Brain microvascular endothelial cell (primary cell): ENCODE measurements at regions not wholly inside any gene's neighbourhood (a gene's known extent, or its start where the extent isn't known, plus 50 kb on each side); places are given as distances from the start of the nearest gene placed in this dataset.

Source experiments
- DNase-seq: peaks from one replicate; pipeline ENCODE4 v3.0.0-alpha.2; 2020
- H3K27ac ChIP-seq: fragments of 250-450 bp; sonication (Bioruptor Pico); 2 replicates; pipeline ENCODE4 v1.5.1; 2020; ENCODE audit warnings: mild to moderate bottlenecking, moderate library complexity
- H3K27me3 ChIP-seq: fragments of 250-450 bp; sonication (Bioruptor Pico); replicated peaks from 2 replicates; pipeline ENCODE4 v1.5.1; 2020; ENCODE audit warnings: mild to moderate bottlenecking
- H3K36me3 ChIP-seq: fragments of 250-450 bp; sonication (Bioruptor Pico); replicated peaks from 2 replicates; pipeline ENCODE4 v1.5.1; 2020; ENCODE audit warnings: mild to moderate bottlenecking
- H3K4me3 ChIP-seq: 2 replicates; pipeline ENCODE4 v1.5.1; 2011; ENCODE audit warnings: low read depth, mild to moderate bottlenecking, control low read depth, low read length, moderate library complexity
- CTCF ChIP-seq: IDR thresholded peaks from 2 replicates; pipeline ENCODE4 v1.5.1; 2011; ENCODE audit warnings: low read depth, mild to moderate bottlenecking, moderate library complexity, low read length, control low read depth, inconsistent platforms; ENCODE audit errors: missing control alignments
- in situ Hi-C: cut with HindIII; loops from 2 replicates; pipeline ENCODE4 v1.10.0; 2017; ENCODE audit warnings: low sequenced_read_pairs, low pct_ligation_motif_present

GRCh38 chr2:52356556-52356955 lies 1324.6 kb upstream of the NRXN1 start:
- no peak for TF ChIP-seq CTCF
- Histone ChIP-seq H3K36me3 (no peaks in the 10 kb centered on the region), H3K27me3 (no peaks in the 10 kb centered on the region), H3K27ac (no peak overlapping the region), H3K4me3 (no peak overlapping the region)
- in situ Hi-C loops, result no loop called here
- no peak for DNase-seq

GRCh38 chr2:52347292-52347691 lies 1315.4 kb upstream of the NRXN1 start:
- H3K27me3 ChIP-seq, result no peaks in the 10 kb centered on the region
- H3K4me3 ChIP-seq, result no peak overlapping the region
- no peak overlapping the region for H3K27ac ChIP-seq
- H3K36me3 ChIP-seq, result no peaks in the 10 kb centered on the region
- TF ChIP-seq CTCF, result no peak
- in situ Hi-C loops, result no loop called here
- no peak for DNase-seq

DNA sequence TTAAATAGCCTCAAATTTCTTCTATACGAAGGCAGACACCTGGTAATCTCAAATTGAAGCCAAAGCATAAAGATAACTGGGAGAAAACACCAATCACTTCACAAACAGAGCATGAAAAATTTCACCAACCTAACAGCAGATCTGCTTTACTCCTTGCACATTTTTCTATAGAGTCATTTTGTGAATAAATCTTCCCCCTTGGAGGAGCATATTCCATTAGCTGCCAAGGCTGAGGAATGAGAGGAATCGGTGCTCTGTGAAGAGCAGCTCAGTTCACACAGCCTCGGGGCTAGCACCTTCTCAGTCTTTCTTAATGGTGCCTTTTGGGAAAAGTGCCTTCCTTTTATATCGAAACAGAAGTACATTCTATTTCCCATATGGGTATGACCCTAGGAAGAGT lies 1313.7 kb upstream of the NRXN1 start:
- no peak for TF ChIP-seq CTCF
- Histone ChIP-seq H3K27me3 (no peaks in the 10 kb centered on the region), H3K4me3 (no peak overlapping the region), H3K36me3 (no peaks in the 10 kb centered on the region), H3K27ac (no peak overlapping the region)
- in situ Hi-C loops, result no loop called here
- DNase-seq, result no peak

- no peaks in the 10 kb centered on the region for H3K36me3 ChIP-seq
- H3K4me3 ChIP-seq, result no peak overlapping the region
- no peak for TF ChIP-seq CTCF
- no peak overlapping the region for H3K27ac ChIP-seq
- no peaks in the 10 kb centered on the region for H3K27me3 ChIP-seq
- in situ Hi-C loops, result no loop called here
- no peak for DNase-seq
Measured at GRCh38 chr2:52345082-52345481, 1313.2 kb upstream of the NRXN1 start.

DNA sequence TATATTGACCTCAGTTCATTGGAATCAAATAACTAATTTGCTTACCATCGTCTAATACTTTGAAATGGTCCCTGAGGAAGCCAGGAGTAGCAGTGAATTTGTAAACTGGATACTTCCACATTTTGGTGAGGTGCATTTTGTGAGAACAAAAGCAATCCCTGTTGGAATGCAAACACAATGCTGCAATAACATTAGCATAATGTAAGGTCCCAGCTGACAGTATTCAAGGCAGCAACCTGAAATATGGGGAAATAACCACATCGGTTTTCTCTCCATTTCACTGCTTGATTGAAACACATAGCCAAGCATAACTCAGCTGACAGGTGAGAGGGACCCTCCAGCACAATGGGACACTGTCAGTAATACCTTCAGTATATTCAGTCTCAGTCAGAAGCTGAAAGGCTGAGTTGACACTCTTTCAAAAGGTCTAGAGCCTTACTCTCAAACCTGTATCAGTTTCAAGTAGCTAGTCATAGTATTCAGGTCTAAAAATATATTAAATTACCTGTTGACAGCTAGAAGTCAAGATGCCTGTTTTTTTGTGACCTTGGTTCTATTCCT lies 1311.9 kb upstream of the NRXN1 start:
- Histone ChIP-seq H3K36me3 (no peaks in the 10 kb centered on the region), H3K27ac (no peak overlapping the region), H3K27me3 (no peaks in the 10 kb centered on the region), H3K4me3 (no peak overlapping the region)
- no peak for DNase-seq
- TF ChIP-seq CTCF, result no peak
- in situ Hi-C loops, result no loop called here

GRCh38 chr2:52343010-52343409 lies 1311.1 kb upstream of the NRXN1 start:
- Histone ChIP-seq H3K27me3 (no peaks in the 10 kb centered on the region), H3K4me3 (no peak overlapping the region), H3K36me3 (no peaks in the 10 kb centered on the region), H3K27ac (no peak overlapping the region)
- in situ Hi-C loops, result no loop called here
- no peak for TF ChIP-seq CTCF
- no peak for DNase-seq
